SK-N-MC (cell line): ENCODE measurements at regions not wholly inside any gene's neighbourhood (a gene's known extent, or its start where the extent isn't known, plus 50 kb on each side); places are given as distances from the start of the nearest gene placed in this dataset.

Experiments used
- EZH2 ChIP-seq: fragments of 200-600 bp; sonication (generic); IDR thresholded peaks from one replicate; pipeline ENCODE4 v1.6.1; 2017; ENCODE audit warnings: antibody characterized with exemption
- FOXP2 ChIP-seq: optimal IDR thresholded peaks from 2 replicates; pipeline ENCODE3; 2011; ENCODE audit warnings: mild to moderate bottlenecking, moderate library complexity; ENCODE audit not compliant: insufficient read depth; ENCODE audit errors: extremely low read length, control extremely low read depth
- POLR2AphosphoS5 ChIP-seq: IDR thresholded peaks from 2 replicates; pipeline ENCODE4 v1.6.1; 2012; ENCODE audit warnings: mild to moderate bottlenecking, low read depth, low read length, borderline replicate concordance

DNA sequence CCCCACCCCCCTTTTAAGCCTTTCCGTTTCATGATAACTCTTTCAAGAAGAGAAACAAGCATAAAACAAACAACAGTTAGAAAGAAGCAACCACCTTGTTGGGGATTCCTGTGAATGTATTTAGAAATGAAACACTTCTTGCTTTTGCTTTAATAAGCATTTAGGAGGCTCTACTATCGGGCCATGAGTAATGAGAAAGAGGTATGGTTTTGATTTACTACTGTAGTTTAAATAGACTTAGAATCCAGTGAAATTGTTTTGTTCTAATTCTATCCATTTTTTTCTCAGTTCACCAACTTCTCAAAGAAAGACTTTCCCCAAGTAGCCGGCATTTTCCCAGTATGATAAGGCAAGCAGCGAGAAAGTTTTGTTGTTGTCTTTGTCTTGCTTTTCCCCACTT lies 168.7 kb upstream of the HABP2 start:
- TF ChIP-seq EZH2 = no peak
- no peak for TF ChIP-seq POLR2AphosphoS5
- TF ChIP-seq FOXP2 = no peak
